ENCODE measurements at regions not wholly inside any gene's neighbourhood (a gene's known extent, or its start where the extent isn't known, plus 50 kb on each side); places are given as distances from the start of the nearest gene placed in this dataset.

DNA sequence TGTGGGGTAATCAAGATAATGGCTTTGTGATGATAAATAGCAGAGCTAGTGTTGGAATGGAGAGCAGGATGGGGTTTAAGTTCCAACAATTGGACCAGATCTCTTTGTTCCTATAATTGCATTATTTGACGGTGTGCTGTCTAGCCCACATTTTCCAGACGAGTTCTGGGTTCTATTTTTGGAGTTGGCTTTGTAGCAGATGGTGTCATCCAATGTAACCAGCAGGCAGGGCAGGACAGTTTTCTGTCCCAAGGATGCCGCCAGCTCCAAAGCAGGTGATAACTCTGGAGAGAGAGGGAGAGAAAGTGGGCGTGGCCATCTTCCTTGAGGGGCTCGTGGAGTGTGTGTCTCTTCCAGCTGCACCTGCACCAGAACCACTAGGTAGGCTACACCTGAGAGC, 251.3 kb downstream of the KIF4B start:
- no peak for DNase-seq (ENCODE audit: low read depth)
- Histone ChIP-seq H3K27me3 (ENCODE audit: control insufficient read depth, insufficient read depth, low read length) (no peaks in the 10 kb centered on the region), H3K36me3 (ENCODE audit: control insufficient read depth, insufficient read depth, low read length) (no peaks in the 10 kb centered on the region), H3K4me3 (ENCODE audit: low read depth, low read length) (no peak overlapping the region)
- TF ChIP-seq, protein P1, sequence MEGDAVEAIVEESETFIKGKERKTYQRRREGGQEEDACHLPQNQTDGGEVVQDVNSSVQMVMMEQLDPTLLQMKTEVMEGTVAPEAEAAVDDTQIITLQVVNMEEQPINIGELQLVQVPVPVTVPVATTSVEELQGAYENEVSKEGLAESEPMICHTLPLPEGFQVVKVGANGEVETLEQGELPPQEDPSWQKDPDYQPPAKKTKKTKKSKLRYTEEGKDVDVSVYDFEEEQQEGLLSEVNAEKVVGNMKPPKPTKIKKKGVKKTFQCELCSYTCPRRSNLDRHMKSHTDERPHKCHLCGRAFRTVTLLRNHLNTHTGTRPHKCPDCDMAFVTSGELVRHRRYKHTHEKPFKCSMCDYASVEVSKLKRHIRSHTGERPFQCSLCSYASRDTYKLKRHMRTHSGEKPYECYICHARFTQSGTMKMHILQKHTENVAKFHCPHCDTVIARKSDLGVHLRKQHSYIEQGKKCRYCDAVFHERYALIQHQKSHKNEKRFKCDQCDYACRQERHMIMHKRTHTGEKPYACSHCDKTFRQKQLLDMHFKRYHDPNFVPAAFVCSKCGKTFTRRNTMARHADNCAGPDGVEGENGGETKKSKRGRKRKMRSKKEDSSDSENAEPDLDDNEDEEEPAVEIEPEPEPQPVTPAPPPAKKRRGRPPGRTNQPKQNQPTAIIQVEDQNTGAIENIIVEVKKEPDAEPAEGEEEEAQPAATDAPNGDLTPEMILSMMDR (IDR thresholded peaks at IDR 0.05; ENCODE audit: insufficient read depth, low read length, severe bottlenecking), result no peak
- FAIRE-seq, result no peak

DNA sequence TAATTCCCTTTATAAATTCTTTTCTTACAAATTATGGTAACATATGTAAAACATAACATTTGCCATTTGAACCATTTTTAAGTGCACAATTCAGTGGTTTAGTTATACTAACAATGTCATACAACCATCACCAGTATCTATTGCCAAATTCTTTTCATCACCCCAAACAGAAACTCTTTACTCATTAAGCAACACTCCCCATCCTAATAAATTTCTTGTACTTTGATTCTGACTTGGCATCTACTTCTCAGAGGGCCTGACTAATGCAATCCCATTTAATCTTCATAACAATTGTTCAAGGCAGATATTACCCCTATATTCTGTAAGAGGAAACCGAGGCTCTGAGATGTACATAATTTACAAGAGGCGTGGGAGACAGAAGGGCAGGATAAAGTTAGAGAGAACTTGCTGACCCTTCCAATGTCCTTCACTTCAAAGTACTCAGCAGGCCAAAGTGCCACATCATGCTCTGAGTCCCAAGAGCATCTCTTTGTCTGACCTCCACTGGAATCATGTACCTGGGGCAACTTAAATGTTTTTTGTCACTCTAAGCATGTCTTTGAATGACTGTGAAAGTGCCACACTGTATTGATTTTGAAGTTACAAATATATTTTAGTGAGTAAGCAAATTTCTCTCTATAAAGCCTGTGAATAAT, 255.3 kb downstream of the KIF4B start:
- Histone ChIP-seq H3K4me3 (ENCODE audit: low read depth, low read length) (no peak overlapping the region), H3K36me3 (ENCODE audit: control insufficient read depth, insufficient read depth, low read length) (no peaks in the 10 kb centered on the region), H3K27me3 (ENCODE audit: control insufficient read depth, insufficient read depth, low read length) (no peaks in the 10 kb centered on the region)
- FAIRE-seq (no peak), DNase-seq (ENCODE audit: low read depth) (no peak)
- TF ChIP-seq, protein P1 (IDR thresholded peaks at IDR 0.05; ENCODE audit: insufficient read depth, low read length, severe bottlenecking), result no peak

- no peak overlapping the region for H3K4me3 ChIP-seq (ENCODE audit: low read depth, low read length)
Observed at GRCh38 chr5:155270725-155271124, 257.2 kb downstream of the KIF4B start.

GRCh38 chr5:155274484-155274883, 260.9 kb downstream of the KIF4B start:
- TF ChIP-seq, protein P1 (IDR thresholded peaks at IDR 0.05; ENCODE audit: insufficient read depth, low read length, severe bottlenecking), result no peak
- FAIRE-seq, result no peak
- DNase-seq (ENCODE audit: low read depth), result no peak
- Histone ChIP-seq H3K27me3 (ENCODE audit: control insufficient read depth, insufficient read depth, low read length) (no peaks in the 10 kb centered on the region), H3K36me3 (ENCODE audit: control insufficient read depth, insufficient read depth, low read length) (no peaks in the 10 kb centered on the region), H3K4me3 (ENCODE audit: low read depth, low read length) (no peak overlapping the region)

More at GRCh38 chr5:155270725-155271124, 257.2 kb downstream of the KIF4B start:
- DNase-seq (ENCODE audit: low read depth), result peak; percentile 12
- FAIRE-seq, result peak; percentile 50
- Histone ChIP-seq H3K36me3 (ENCODE audit: control insufficient read depth, insufficient read depth, low read length) (no peaks in the 10 kb centered on the region), H3K27me3 (ENCODE audit: control insufficient read depth, insufficient read depth, low read length) (no peaks in the 10 kb centered on the region)
- TF ChIP-seq, protein P1 (IDR thresholded peaks at IDR 0.05; ENCODE audit: insufficient read depth, low read length, severe bottlenecking), result no peak

GRCh38 chr5:155275222-155275621, 261.7 kb downstream of the KIF4B start:
- no peak overlapping the region for H3K4me3 ChIP-seq (ENCODE audit: low read depth, low read length)
- DNase-seq (ENCODE audit: low read depth) (no peak), FAIRE-seq (no peak)
- TF ChIP-seq, protein P1 (IDR thresholded peaks at IDR 0.05; ENCODE audit: insufficient read depth, low read length, severe bottlenecking), result no peak
- H3K27me3 ChIP-seq (ENCODE audit: control insufficient read depth, insufficient read depth, low read length), result no peaks in the 10 kb centered on the region
- no peaks in the 10 kb centered on the region for H3K36me3 ChIP-seq (ENCODE audit: control insufficient read depth, insufficient read depth, low read length)

DNA sequence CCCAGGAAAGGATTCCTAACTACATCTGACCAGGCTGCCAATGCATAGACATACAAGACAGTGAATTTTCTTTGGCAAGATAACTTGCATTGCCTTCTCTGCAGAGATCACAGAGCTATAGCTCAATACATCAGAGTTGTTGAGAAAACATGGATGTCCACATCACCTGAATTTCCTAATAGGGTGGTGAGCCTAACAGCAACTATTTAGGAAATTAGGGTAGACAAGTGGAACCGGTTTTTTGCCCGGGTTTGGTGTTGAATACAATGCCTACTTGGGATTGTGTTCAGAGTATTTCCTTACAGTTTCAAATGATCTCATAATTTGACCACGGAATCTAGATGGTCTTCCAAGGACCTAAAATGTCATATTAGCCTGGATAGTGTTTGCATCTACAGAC, 262.7 kb downstream of the KIF4B start:
- H3K4me3 ChIP-seq (ENCODE audit: low read depth, low read length), result no peak overlapping the region
- DNase-seq (ENCODE audit: low read depth), result peak; percentile 9
- no peaks in the 10 kb centered on the region for H3K36me3 ChIP-seq (ENCODE audit: control insufficient read depth, insufficient read depth, low read length)
- FAIRE-seq, result no peak
- H3K27me3 ChIP-seq (ENCODE audit: control insufficient read depth, insufficient read depth, low read length), result no peaks in the 10 kb centered on the region
- TF ChIP-seq, protein P1 (IDR thresholded peaks at IDR 0.05; ENCODE audit: insufficient read depth, low read length, severe bottlenecking), result no peak

Measured in bronchial epithelial cell (primary cell).